ENCODE measurements at regions not wholly inside any gene's neighbourhood (a gene's known extent, or its start where the extent isn't known, plus 50 kb on each side); places are given as distances from the start of the nearest gene placed in this dataset.

GRCh38 chr4:144556636-144557035, 89.3 kb upstream of the HHIP start:
- no peak for TF ChIP-seq CTCF (conservative IDR thresholded peaks at IDR 0.05; ENCODE audit: low read depth, low read length)
- Histone ChIP-seq H3K27ac (no peak overlapping the region), H3K4me3 (IDR thresholded peaks at IDR 0.05; ENCODE audit: insufficient read depth, low read depth, low read length) (no peak overlapping the region), H3K9ac (no peak overlapping the region), H4K20me1 (ENCODE audit: insufficient read depth) (no peaks in the 10 kb centered on the region), H3K4me1 (ENCODE audit: low read depth, poor library complexity, severe bottlenecking) (no peaks in the 10 kb centered on the region), H3K4me2 (no peak overlapping the region), H3K79me2 (ENCODE audit: insufficient read depth, low read depth) (no peaks in the 10 kb centered on the region), H3K36me3 (ENCODE audit: insufficient read depth) (no peaks in the 10 kb centered on the region), H3K27me3 (ENCODE audit: insufficient read depth, low read depth) (no peaks in the 10 kb centered on the region), H2AFZ (ENCODE audit: low read depth) (no peak overlapping the region)

- Histone ChIP-seq H3K4me2 (no peak overlapping the region), H2AFZ (ENCODE audit: low read depth) (no peak overlapping the region), H3K9ac (no peak overlapping the region), H4K20me1 (ENCODE audit: insufficient read depth) (no peaks in the 10 kb centered on the region), H3K27ac (no peak overlapping the region), H3K4me3 (IDR thresholded peaks at IDR 0.05; ENCODE audit: insufficient read depth, low read depth, low read length) (no peak overlapping the region), H3K4me1 (ENCODE audit: low read depth, poor library complexity, severe bottlenecking) (no peaks in the 10 kb centered on the region), H3K79me2 (ENCODE audit: insufficient read depth, low read depth) (no peaks in the 10 kb centered on the region), H3K36me3 (ENCODE audit: insufficient read depth) (no peaks in the 10 kb centered on the region), H3K27me3 (ENCODE audit: insufficient read depth, low read depth) (no peaks in the 10 kb centered on the region)
- TF ChIP-seq CTCF (conservative IDR thresholded peaks at IDR 0.05; ENCODE audit: low read depth, low read length): no peak
These were observed 88.6 kb upstream of the HHIP start for GRCh38 chr4:144557404-144557803.

- Histone ChIP-seq H3K4me2 (no peak overlapping the region), H3K9ac (no peak overlapping the region), H3K4me1 (ENCODE audit: low read depth, poor library complexity, severe bottlenecking) (no peaks in the 10 kb centered on the region), H4K20me1 (ENCODE audit: insufficient read depth) (no peaks in the 10 kb centered on the region), H3K27ac (no peak overlapping the region), H3K27me3 (ENCODE audit: insufficient read depth, low read depth) (no peaks in the 10 kb centered on the region), H3K4me3 (IDR thresholded peaks at IDR 0.05; ENCODE audit: insufficient read depth, low read depth, low read length) (no peak overlapping the region), H2AFZ (ENCODE audit: low read depth) (no peak overlapping the region), H3K36me3 (ENCODE audit: insufficient read depth) (no peaks in the 10 kb centered on the region), H3K79me2 (ENCODE audit: insufficient read depth, low read depth) (no peaks in the 10 kb centered on the region)
- no peak for TF ChIP-seq CTCF (conservative IDR thresholded peaks at IDR 0.05; ENCODE audit: low read depth, low read length)
These were observed 83.8 kb upstream of the HHIP start for GRCh38 chr4:144562019-144562705.

GRCh38 chr4:144564358-144564757, 81.6 kb upstream of the HHIP start:
- no peak overlapping the region for H3K9ac ChIP-seq
- no peak overlapping the region for H3K4me2 ChIP-seq
- H2AFZ ChIP-seq (ENCODE audit: low read depth): no peak overlapping the region
- no peaks in the 10 kb centered on the region for H3K27me3 ChIP-seq (ENCODE audit: insufficient read depth, low read depth)
- H3K27ac ChIP-seq: no peak overlapping the region
- no peaks in the 10 kb centered on the region for H4K20me1 ChIP-seq (ENCODE audit: insufficient read depth)
- TF ChIP-seq CTCF (conservative IDR thresholded peaks at IDR 0.05; ENCODE audit: low read depth, low read length): no peak
- H3K36me3 ChIP-seq (ENCODE audit: insufficient read depth): no peaks in the 10 kb centered on the region
- no peaks in the 10 kb centered on the region for H3K4me1 ChIP-seq (ENCODE audit: low read depth, poor library complexity, severe bottlenecking)
- no peaks in the 10 kb centered on the region for H3K79me2 ChIP-seq (ENCODE audit: insufficient read depth, low read depth)
- H3K4me3 ChIP-seq (IDR thresholded peaks at IDR 0.05; ENCODE audit: insufficient read depth, low read depth, low read length): no peak overlapping the region
